Upper lobe of left lung (tissue), 6 donors: ENCODE measurements at regions not wholly inside any gene's neighbourhood (a gene's known extent, or its start where the extent isn't known, plus 50 kb on each side); places are given as distances from the start of the nearest gene placed in this dataset.
"Not testable (repeated sequence)": the region's sequence is repeated elsewhere in the genome, so short reads cannot be mapped to it uniquely, and the experiment has no call there.

Experiments used
- ATAC-seq, 2 donors: fragments of 200-7000 bp; cut with Tn5 transposase; one replicate each; pipeline ENCODE4 v1.9.1; 2022; ENCODE audit warnings: mild to moderate bottlenecking in 2 of 2, moderate library complexity in 2 of 2; ENCODE audit not compliant: low FRiP score in 2 of 2
- DNase-seq, 2 donors: peaks; one replicate each; pipeline ENCODE4 v3.0.0-alpha.2; 2019 to 2020
- H3K27ac ChIP-seq, 4 donors: fragments of 200-600 bp; sonication (generic); one replicate each; pipeline ENCODE4 v1.5.1; 2016 to 2019
- H3K27me3 ChIP-seq, 4 donors: fragments of 200-600 bp; sonication (generic); one replicate each; pipeline ENCODE4 v1.5.1; 2017 to 2019
- H3K36me3 ChIP-seq, 4 donors: fragments of 200-600 bp; sonication (generic); one replicate each; pipeline ENCODE4 v1.5.1; 2016 to 2019
- H3K4me1 ChIP-seq, 4 donors: fragments of 200-600 bp; sonication (generic); one replicate each; pipeline ENCODE4 v1.5.1; 2018 to 2019
- H3K4me3 ChIP-seq, 4 donors: fragments of 200-600 bp; sonication (generic); one replicate each; pipeline ENCODE4 v1.5.1; 2017 to 2019; ENCODE audit warnings: mild to moderate bottlenecking in 2 of 4, moderate library complexity in 1 of 4
- H3K9me3 ChIP-seq, 4 donors: fragments of 200-600 bp; sonication (generic); one replicate each; pipeline ENCODE4 v1.5.1; 2018 to 2019
- EP300 ChIP-seq, 4 donors: sonication (generic); formaldehyde crosslinking; IDR thresholded peaks; one replicate each; pipeline ENCODE4 v1.5.1; 2017; ENCODE audit warnings: antibody characterized with exemption in 4 of 4, control low read depth in 2 of 4
- POLR2A ChIP-seq, 4 donors: fragments of 450-650 bp; IDR thresholded peaks; one replicate each; pipeline ENCODE4 v1.5.1; 2016 to 2017; ENCODE audit warnings: antibody characterized with exemption in 4 of 4, mild to moderate bottlenecking in 2 of 4
- POLR2AphosphoS5 ChIP-seq, 2 donors: sonication (generic); formaldehyde crosslinking; IDR thresholded peaks; one replicate each; pipeline ENCODE4 v1.5.1; 2017; ENCODE audit warnings: antibody characterized with exemption in 2 of 2
- WGBS, 2 donors: methylation state at CpG; one replicate each; pipeline ENCODE4 v1.1.5; 2017 to 2018; 5-methylcytosine and 5-hydroxymethylcytosine counted together
- TF ChIP-seq, protein P1 (sequence below), 6 experiments: fragments of 450-650 bp in 4 of 6; fragments of 200-600 bp in 2 of 6; sonication (generic) in 2 of 6; IDR thresholded peaks; one replicate each; pipeline ENCODE4 v1.5.1; 2016 to 2019; ENCODE audit warnings: antibody characterized with exemption in 6 of 6
- donor health status: DM: no; HTN: no; CAD: no; lungs with moderate emphysema.
- donor health status: DM: no; HTN: yes; CAD: no; lungs with severe emphysema.

DNA sequence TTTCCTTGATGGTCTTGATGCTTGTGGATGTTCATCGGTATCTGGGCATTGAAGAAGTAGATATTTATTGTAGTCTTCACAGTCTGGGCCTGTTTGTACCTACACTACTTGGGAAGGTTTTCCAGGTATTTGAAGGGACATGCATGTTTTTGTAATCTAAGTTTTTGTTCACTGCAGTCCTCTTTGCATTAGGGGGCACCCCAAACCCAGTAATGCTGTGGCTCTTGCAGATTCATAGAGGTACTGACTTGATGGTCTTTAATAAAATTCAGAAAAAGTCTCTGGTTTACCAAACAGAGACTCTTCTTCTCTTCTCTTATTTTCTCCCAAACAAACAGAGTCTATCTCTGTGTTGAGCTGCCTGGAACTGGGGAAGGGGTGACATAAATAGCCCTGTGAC is 150.9 kb upstream of the SLC16A7 start:
- WGBS, 2 donors: 93 to 100% methylated on average over 1 of the region's 1 CpG
- Histone ChIP-seq H3K36me3 (no peaks in the 10 kb centered on the region), H3K4me1 (no peaks in the 10 kb centered on the region), H3K27ac (no peak overlapping the region), H3K9me3 (peaks cover 0 to 11% (median 3%) of the 10 kb centered on the region in 4 donors), H3K4me3 (no peak overlapping the region), H3K27me3 (no peaks in the 10 kb centered on the region)
- DNase-seq: no peak
- TF ChIP-seq POLR2A (IDR thresholded peaks at IDR 0.05) (no peak), EP300 (IDR thresholded peaks at IDR 0.05) (no peak), POLR2AphosphoS5 (IDR thresholded peaks at IDR 0.05) (no peak)
- TF ChIP-seq, protein P1, sequence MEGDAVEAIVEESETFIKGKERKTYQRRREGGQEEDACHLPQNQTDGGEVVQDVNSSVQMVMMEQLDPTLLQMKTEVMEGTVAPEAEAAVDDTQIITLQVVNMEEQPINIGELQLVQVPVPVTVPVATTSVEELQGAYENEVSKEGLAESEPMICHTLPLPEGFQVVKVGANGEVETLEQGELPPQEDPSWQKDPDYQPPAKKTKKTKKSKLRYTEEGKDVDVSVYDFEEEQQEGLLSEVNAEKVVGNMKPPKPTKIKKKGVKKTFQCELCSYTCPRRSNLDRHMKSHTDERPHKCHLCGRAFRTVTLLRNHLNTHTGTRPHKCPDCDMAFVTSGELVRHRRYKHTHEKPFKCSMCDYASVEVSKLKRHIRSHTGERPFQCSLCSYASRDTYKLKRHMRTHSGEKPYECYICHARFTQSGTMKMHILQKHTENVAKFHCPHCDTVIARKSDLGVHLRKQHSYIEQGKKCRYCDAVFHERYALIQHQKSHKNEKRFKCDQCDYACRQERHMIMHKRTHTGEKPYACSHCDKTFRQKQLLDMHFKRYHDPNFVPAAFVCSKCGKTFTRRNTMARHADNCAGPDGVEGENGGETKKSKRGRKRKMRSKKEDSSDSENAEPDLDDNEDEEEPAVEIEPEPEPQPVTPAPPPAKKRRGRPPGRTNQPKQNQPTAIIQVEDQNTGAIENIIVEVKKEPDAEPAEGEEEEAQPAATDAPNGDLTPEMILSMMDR (IDR thresholded peaks at IDR 0.05): no peak
- no peak for ATAC-seq

DNA sequence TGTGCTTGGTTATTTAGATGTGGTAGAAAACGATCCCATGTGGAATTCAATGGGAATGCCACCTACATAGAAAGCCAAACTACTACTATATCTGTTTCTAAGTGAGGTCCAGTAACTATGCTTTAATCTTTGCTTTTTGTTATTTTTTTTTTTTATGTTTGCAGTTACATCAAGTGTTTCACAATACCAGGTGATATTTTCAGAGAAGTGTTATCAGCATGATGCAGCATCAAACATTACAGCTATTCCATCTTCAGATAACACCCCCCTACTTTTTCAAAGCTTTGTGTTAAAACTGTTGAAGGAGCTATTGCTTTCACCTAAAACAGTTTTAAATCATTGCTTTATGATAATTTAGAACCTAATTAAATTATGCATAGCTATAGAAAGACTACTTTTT is 163.8 kb upstream of the SLC16A7 start:
- 56 to 66% methylated on average over 1 of the region's 1 CpG for WGBS, 2 donors
- Histone ChIP-seq H3K27me3 (no peaks in the 10 kb centered on the region), H3K4me3 (no peak overlapping the region), H3K36me3 (no peaks in the 10 kb centered on the region), H3K9me3 (no peaks in the 10 kb centered on the region), H3K4me1 (no peaks in the 10 kb centered on the region), H3K27ac (no peak overlapping the region)
- no peak for ATAC-seq
- no peak for DNase-seq
- no peak for TF ChIP-seq POLR2A (IDR thresholded peaks at IDR 0.05)
- no peak for TF ChIP-seq EP300 (IDR thresholded peaks at IDR 0.05)
- TF ChIP-seq, protein P1 (IDR thresholded peaks at IDR 0.05): no peak
- no peak for TF ChIP-seq POLR2AphosphoS5 (IDR thresholded peaks at IDR 0.05)

DNA sequence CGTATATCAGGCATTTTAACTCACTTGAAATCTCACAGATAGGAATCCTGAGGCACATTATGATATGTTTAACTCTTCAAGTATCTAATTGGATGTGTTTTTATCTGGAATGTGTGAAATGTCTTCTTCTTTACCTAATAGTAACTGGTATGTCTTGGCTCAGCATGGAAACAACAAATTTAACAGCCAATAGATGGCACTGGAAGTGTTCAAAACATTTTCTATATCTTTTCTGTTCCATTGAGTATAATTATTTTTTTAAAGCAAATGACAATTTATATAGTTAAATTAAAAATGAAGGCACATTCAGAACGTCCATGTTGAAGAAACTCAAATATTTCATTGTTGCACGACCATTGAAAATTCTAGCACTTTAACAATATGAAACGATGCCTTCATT is 164.6 kb upstream of the SLC16A7 start:
- Histone ChIP-seq H3K9me3 (no peaks in the 10 kb centered on the region), H3K4me1 (no peaks in the 10 kb centered on the region), H3K27me3 (no peaks in the 10 kb centered on the region), H3K36me3 (no peaks in the 10 kb centered on the region), H3K4me3 (no peak overlapping the region), H3K27ac (no peak overlapping the region)
- TF ChIP-seq EP300 (IDR thresholded peaks at IDR 0.05) (no peak), POLR2AphosphoS5 (IDR thresholded peaks at IDR 0.05) (no peak), POLR2A (IDR thresholded peaks at IDR 0.05) (no peak)
- TF ChIP-seq, protein P1 (IDR thresholded peaks at IDR 0.05): no peak
- WGBS, 2 donors: 56 to 58% methylated on average over 4 of the region's 4 CpGs
- DNase-seq: no peak
- ATAC-seq: no peak

GRCh38 chr12:59429766-59430165 is 166.1 kb upstream of the SLC16A7 start:
- 66 to 77% methylated on average over 1 of the region's 1 CpG for WGBS, 2 donors
- TF ChIP-seq EP300 (IDR thresholded peaks at IDR 0.05): no peak
- no peak for TF ChIP-seq POLR2A (IDR thresholded peaks at IDR 0.05)
- TF ChIP-seq POLR2AphosphoS5 (IDR thresholded peaks at IDR 0.05): no peak
- TF ChIP-seq, protein P1 (IDR thresholded peaks at IDR 0.05): no peak
- no peak overlapping the region for H3K4me3 ChIP-seq
- H3K36me3 ChIP-seq: no peaks in the 10 kb centered on the region
- H3K9me3 ChIP-seq: no peaks in the 10 kb centered on the region
- DNase-seq: no peak
- no peaks in the 10 kb centered on the region for H3K27me3 ChIP-seq
- no peak overlapping the region for H3K27ac ChIP-seq
- no peaks in the 10 kb centered on the region for H3K4me1 ChIP-seq
- ATAC-seq: no peak

DNA sequence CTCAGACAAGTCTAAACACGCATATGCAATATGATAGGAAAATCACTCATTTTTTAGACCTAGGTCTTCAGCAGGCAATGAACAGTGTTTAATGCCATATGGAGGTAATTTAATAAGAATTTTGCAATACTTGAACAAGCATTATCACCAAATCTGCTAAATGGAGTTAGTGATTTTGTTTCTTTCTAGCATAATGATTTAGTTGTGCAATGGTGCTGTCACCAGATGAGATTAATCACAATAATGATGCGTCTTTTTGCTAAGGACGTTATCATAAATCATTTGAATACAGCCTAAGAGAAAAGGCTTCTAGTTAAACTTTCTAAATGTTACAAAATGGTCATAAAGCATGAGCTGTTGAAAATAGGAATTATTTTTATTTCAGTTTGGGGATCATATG is 170.0 kb upstream of the SLC16A7 start:
- TF ChIP-seq, protein P1 (IDR thresholded peaks at IDR 0.05): no peak
- TF ChIP-seq EP300 (IDR thresholded peaks at IDR 0.05) (no peak), POLR2A (IDR thresholded peaks at IDR 0.05) (no peak), POLR2AphosphoS5 (IDR thresholded peaks at IDR 0.05) (no peak)
- Histone ChIP-seq H3K9me3 (no peaks in the 10 kb centered on the region), H3K4me3 (no peak overlapping the region), H3K27ac (no peak overlapping the region), H3K27me3 (no peaks in the 10 kb centered on the region), H3K4me1 (no peaks in the 10 kb centered on the region), H3K36me3 (no peaks in the 10 kb centered on the region)
- WGBS, 2 donors: 83 to 85% methylated on average over 3 of the region's 3 CpGs
- ATAC-seq: peak in 1 of 2 donors; percentile 32
- DNase-seq: no peak

DNA sequence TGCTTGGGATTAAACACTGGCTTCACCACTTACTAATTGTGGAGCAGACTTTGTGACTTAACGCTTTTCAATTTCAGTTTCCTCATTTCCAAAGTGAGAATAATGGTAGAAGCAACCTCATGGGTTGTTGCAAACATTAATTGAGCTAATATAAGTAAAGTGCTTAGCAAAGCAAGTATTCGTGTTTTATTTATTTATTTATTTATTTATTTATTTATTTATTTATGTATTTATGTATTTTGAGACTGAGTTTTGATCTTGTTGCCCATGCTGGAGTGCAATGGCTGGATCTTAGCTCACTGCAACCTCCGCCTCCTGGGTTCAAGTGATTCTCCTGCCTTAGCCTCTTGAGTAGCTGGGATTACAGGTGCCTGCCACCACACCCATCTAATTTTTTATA is 171.2 kb upstream of the SLC16A7 start:
- H3K27ac ChIP-seq, H3K4me1 ChIP-seq, DNase-seq, H3K4me3 ChIP-seq, H3K27me3 ChIP-seq, ATAC-seq, H3K36me3 ChIP-seq, H3K9me3 ChIP-seq: not testable (repeated sequence)
- 91 to 93% methylated on average over 3 of the region's 3 CpGs for WGBS, 2 donors
